CD4-positive, alpha-beta T cell treated with Interferon alpha-2 for 1 hour (primary cell): ENCODE measurements at regions not wholly inside any gene's neighbourhood (a gene's known extent, or its start where the extent isn't known, plus 50 kb on each side); places are given as distances from the start of the nearest gene placed in this dataset.

Experiments used
- DNase-seq, 2 donors: peaks; one replicate each; pipeline ENCODE4 v3.0.0-alpha.2; 2020 to 2022

DNA sequence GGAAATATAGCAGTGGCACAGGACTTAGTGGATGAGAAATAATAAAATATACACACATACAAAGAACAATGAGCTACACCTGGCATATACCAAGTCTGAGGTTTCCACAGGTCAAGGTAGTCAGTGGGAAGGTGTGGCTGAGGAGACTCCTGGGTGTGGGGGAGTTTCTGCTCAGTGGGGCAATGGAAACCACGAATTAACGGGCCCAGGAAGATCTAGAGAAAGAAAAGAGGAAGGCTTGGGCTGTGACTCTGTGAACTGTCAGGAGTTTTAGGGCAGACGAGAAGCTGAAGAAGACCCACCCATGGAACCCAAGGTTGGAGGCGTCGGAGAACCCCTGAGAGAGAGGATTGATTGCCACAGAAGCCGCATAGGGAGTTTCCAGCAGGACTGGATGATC is 196.5 kb downstream of the HERPUD2 start:
- no peak for DNase-seq

DNA sequence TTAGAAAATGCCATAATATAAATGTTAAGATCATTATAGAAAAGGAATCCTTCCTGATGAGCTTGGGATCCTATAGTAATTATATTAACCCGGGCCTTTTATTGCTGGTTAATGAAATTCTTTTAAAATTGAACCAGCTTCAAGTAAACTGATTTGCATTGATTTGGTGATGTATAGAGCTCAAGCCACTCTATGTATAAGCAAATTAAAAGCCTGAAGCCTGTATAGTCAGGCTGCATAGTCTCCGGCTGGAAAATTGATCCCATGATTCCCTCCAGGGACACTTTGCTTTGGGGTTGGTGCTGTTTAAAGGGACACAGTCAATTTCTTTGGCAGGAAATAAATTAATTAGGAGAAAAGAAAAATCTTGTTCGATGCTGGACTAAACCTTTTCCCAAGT is 199.1 kb downstream of the HERPUD2 start:
- no peak for DNase-seq

DNA sequence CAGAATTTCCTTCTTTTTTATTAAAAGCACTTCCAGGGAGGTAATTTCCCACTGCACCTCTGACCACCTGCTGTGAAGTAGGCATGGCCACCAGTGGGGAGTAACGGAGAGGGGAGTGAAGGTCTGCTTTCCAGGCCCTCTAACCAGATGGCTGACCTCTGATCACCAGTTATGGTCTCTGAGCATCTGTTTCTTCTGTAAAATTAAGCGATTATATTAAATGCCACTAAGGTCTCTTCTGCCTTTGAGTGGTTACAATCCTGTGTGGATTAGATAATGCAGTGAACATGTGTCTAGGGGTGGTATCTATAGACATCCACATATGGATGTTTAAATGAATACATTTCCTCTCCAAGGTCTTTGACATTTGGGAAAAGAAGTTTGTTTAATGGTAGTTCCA is 199.6 kb downstream of the HERPUD2 start:
- DNase-seq, result no peak

DNA sequence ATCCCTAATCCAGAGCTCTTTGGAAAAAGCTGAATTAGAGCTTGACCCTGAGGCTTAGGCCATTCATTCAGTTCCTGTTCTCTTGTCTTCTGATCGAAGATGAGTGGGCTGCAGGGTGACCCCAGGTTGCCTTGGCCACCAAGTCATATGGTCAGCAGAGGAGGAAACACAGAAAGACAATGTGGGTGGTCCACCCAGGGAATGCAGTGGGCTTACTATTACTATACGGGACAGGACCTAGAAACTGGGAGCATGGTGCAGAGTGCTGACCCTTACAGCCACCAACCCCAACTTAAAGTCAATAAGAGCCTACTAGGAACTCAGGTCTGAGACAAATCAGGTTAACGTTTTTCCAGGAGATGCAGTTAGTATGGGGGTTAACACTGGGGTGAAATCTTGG is 200.5 kb downstream of the HERPUD2 start:
- no peak for DNase-seq

DNA sequence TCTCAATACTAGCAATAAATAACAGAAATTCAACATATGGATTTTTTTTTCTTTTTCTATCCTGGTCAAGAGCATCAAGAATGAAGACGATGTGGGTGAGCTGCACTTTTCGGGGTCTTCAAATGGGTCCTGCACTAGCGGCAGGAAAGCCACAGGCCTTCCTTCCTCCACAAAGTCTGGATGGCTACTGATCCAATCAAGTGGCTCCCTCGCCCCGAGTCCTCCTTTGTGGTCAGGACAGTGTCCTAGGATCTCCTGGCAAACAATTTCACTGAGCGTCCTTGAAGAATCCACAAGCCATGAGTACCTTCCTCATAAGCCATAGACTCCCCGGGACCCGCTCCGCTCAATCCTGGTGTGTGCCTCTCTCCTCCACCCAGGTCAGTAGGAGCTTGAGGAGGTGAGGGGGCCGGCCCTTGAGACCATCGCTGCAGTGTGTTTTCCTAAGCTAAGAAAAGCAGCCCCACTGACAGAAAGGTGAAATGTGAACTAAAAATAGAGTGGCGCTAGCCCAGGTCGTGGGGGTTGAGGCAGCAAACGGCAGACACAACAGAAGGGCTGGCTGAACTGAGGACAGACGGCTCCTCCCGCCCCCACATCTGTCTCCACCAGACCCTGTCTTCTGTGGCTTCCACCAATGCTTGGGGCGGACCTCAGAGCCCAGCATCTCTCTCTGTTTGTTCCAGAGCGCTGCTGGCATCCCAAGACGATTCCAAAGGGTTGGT is 202.3 kb downstream of the HERPUD2 start:
- DNase-seq, result no peak

DNA sequence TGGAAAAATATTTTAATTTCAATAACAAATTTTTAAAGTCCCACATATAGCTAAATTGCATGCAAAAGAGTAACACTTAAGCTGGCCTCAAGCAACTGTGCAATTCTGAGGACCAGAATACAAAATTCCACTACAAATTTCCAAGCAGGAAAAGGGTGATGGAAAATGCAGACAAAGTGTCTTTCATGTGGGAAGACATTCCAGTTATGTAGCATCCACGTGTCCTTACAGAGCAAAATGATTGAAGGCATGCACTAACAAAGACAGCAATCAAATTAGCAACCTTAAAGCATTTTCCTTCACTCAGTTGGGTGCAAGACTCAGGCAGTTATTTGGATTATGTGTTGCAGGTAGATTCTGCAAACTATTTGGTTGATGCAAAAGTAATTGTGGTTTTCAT is 203.7 kb downstream of the HERPUD2 start:
- no peak for DNase-seq

DNA sequence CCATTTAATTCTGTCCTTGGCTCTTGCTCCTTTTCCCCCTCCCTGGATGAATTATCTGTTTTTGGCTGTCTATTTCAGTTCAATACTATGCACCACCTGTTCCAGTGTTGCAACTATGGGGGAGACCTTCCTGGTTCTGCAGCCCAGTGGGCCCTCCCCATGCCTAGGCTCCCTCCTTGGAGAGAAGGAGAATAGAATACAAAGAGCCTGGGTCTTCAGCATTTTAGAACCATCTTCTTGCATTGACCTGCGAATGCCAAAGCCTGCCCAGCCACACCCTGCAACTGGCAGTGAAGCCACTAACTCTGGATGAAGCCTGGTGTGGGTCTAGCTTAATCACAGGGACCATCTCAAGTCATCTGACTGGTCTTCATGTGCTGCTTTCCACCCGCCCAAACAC is 207.1 kb downstream of the HERPUD2 start:
- DNase-seq, result no peak

DNA sequence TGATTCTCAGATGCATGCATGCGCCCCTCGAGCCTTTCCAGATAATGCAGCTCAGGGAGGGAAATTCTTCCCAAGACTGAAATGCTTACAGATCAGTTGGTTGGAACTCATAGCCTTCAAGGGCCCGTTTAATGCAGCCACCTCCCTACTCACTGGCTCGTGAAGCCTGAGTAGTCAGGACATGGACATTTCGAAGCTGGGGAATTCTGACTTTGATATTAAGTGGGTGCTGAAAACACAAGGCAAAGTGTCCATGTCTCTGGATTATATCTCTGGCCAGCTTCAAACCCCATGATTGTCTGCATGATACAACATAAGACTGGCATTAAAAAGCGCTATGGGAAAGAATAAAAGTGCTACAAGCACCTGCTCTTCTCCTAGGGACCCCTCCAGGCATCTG is 207.5 kb downstream of the HERPUD2 start:
- DNase-seq, result no peak

DNA sequence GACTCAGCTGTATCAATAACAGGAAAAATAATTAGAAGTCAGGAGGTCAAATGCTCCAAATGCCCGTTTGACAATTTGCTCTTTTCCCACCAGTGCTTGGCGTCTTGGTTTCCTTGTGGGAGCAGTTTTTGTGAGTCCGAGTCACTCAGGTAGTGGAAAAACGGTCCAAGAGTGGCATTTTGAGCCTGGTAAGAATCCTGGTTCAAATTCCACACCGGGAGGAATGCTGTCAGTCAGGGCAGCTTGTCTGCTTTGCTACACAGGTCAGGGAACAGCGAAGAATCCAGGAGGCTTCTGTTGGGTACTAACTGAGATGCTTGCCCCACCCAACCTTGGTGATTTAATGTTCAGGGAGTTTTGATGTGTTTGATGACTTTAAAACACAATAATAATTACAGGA is 209.5 kb downstream of the HERPUD2 start:
- DNase-seq, result no peak

DNA sequence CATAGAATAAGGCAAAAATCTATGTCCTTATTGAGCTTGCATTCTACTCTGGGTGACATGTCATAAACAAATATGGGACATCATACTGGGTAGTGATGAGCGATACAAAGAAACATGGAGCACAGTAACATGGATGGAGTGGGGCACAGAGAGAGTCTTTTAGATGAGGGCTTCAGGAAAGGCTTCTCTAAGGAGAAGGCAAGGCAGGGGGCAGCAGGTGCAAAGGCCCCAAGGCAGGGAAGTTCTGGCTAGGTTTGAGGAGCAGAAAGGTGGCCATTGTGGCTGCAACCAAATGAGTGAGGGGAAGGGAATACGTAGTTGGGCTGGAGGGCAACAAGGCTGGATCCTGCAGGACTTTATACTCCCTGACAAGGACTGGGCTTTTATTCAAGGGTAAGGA is 211.4 kb downstream of the HERPUD2 start:
- DNase-seq, result no peak

DNA sequence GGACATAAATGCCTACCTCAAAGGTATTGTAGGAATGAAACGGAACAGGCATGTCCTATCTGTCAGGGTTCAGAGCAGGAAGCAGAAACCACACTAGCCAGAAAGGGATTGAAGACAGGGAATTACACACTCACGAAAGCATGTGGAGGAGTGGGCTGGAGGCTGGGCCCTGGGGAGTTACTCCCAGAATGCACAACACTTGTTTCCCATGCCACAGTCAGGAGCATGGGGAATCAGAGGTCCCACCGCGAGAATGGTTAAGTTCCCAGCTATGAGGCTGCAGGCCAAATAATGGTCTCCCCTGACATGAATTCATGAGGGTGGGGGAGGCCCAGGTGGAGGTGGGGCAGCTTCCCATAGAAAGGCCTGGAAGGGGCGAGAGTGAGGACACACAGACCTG is 212.7 kb downstream of the HERPUD2 start:
- no peak for DNase-seq

DNA sequence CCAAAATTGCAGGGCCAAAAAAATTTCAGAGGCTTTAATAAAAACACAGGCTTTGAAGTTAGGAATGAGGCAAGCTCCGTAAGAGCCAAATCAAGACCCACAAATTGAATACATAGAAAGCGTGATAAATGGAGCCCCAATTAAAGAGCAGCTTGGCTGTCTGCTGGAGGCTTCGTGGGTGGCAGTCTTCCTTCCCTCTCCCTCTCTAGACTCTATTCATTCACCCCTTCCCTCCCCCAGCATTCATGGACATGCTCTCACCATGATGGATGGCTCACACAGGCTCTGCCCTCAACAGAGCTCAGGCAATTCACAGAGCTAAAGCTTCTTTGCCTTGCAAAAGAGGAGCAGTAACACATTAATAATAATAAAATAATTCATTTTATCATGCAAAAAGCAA is 214.1 kb downstream of the HERPUD2 start:
- no peak for DNase-seq

DNA sequence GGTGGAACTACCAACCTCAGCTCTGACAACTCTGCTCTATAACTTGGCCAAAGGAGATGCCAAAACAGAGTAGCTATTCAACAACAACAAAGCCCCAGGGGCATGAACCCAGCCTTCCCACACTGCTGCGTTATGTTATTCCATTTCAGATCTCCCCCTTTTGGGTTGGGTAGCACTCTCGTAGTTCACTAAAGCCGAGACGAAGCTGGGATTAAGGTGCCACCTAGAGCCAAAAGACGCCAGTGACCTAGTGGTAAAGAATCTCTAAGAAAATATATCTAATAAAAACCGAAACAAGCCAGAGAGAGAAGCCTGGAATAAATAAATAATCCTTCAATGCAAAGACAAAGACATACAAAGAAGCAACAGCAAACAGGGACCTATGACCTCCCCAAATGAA is 217.3 kb downstream of the HERPUD2 start:
- no peak for DNase-seq

DNA sequence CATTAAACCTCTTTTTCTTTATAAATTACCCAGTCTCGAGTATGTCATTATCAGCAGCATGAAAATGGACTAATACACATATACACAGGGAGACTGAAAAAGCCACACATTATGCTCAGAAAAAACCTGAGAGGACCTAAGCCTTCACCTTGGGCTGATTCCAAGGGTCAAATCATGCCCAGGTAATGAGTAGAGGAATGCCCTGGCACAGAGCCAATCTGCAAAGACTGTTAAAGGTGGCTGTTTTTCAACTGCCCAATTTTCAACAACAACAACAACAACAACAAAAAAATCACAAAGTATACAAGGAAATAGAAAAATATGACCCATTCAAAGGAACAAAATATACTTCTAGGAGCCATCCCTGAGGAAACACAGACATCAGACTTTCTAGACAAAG is 220.2 kb upstream of the TBX20 start:
- no peak for DNase-seq

DNA sequence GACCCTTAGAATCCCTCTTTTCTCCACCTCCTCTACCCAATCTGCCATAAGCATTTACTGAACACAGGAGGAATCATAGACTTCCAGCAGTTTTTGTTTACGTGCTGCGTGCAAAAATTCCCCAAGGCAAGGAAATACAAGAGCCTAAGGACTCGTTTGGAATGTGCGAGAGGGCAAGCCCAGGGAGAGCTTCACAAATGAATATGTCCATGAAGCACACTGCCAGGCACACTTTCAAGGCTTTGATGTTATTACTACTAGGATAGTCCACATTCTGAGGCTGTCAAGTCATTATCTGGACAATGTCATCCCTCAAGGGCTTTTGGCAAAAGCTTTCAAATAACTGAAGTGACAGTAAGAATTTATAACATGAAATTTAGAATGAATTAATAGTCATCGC is 214.7 kb upstream of the TBX20 start:
- no peak for DNase-seq

DNA sequence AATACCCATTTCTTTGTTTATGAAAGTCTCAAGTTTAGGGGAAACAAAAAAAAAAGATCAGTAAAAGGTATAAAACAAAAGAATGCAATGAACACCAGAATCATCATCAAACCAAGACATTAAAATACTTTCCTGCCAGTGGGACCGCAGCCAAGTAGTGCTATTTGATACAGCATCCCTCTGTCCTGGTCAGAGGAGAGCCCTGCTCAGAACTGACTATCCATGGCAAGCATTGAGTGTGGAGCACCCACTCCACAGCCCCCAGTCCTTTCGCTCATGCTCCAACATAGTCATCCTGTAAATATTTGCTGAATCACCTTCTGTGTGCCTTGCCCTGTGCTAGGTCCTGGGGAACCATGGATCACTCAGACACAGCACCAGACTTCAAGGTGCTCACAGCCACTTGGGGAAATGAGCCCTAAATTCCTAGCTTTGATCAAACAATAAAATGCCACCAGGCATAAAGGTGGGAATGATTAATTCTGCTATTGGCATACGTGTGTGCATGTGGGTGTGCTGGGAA is 213.6 kb upstream of the TBX20 start:
- no peak for DNase-seq

DNA sequence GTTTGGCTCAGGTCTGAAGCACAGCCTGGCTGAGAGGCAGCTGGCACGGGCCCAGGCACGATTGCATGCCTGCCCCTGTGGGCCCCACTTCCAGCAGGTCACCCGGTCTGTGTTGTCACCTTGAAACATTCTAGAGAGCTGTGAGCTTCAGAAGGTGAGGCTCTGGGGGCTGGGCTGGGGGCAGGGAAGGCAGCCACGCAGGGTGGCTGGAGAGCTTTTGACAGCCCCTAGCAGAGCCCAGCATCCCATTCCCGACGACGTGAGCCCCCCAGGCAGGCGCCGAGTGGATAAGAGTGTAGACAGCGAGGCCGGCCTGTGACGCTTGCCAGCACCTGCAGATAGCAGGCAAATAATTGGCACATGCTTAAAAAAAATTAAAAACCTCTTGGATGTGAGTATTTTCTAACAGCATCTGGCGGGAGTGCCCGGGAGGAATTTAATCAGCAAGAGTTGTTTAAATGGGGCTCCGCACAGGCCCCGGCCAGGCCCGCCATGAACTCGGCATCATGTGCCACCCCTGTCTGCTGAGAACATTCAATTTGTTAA is 212.0 kb upstream of the TBX20 start:
- DNase-seq, result no peak

DNA sequence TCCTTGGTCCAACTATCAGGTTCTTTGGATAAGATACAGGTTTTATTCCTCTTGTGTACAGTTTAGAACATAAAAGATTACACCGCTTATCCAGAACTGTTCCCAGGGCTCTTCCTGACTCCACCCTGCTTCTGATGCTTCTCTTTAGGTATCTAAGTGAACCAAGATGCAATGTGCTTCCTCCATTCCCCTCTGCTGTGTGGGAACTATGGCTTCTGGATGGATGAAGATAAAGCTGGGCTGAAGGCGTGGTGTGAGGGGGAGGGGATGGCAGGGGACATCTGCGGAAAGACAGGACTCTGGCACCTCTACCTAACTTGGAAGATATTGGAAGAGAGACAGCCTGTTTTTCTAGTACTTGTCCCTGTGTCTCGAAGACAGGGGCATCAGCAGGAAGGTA is 209.9 kb upstream of the TBX20 start:
- DNase-seq, result no peak

DNA sequence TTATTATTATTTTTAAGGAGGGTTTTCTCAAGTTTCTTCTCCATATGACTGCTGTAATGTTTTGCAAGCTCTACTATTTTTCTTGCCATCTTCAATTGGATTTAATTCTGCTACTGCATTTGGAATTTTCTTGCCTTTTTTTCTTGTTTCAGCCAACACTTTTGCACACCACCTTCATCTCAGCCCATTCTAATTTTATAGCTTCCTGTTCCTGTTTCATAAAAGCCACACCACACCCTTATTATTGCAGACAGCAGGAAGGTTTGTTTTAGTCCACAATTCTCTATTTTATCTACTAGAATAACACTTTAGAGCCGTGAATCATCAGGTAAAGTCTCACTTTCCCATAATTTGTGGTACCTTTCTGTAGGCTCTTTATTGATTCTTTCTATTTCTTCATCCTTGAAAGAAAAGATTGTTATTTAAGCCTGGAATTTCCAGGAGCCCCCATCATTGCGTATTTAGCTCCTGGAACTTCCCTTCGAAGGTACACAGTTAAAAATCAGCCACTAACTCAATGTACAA is 209.3 kb upstream of the TBX20 start:
- no peak for DNase-seq

DNA sequence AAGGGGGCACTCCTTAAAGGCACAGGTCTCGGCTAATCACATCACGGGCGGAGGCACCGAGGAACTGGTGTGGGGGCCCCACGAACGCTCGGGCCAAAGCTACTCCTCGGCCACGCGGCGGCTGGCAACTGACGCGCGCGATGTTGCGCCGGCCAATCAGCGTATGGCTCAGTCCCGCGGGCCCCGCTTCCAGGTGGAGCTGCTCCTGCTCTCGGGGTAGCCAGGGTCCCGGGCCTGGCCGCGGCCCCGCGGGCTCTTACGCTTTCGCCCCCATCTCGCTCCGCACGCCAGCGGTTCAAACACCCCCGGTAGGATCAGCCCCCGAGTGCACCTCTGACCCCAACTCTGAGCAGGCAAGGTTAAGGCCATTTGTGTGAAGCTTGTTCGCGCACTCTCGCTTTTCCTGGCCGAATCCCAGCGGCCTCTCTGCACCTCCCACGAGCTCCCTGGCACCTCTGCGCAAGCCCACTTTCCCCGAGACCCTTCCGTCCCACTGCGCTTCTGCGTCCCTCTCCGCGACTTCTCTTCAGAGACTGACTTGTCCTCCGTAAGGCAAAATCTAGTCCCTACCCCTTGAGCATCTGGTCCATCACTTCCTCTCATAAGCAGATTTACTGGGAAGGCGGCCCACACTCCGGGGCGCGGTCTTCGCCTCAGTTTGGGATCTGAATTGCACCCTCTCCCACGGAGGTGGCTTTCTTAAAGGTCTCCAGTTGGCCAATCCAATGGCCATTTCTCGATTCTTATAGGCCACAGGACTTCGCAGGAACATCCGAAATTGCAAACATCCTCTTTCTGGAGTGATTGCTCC is 200.9 kb upstream of the TBX20 start:
- no peak for DNase-seq

DNA sequence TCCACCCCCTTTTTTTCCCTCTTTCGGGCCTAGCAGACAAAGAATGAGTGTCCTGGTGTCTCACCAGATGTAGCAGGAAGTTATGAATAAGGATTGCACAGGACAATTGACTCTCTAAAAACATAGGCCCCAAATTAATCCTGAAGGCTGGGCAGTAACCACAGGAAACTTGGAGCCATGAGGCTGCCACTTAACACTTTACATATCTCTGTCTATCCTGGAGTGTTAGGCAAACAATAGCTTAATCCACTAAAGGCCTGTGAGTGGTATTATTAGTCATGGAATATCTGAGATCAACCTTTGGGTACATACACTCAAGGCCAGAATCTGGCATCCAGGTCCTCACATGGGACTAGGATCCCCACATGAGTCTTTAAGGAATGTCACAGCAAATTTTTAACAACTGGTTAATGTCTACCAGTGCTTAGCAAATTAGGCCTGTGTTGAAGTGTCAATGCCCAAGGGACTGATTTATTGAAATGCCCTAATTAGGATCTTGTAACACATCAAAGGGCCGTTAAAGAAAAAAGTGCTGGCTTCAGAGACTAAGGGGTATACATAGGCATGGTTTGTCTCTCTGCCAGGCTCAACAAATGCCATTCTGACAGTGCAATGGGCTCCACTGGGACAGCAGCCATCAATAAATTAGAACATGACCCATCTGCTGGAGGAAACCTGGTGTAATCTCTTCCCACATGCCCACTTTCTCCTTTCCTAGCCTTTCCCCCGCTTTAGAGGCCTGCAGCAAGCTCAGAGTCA is 196.7 kb upstream of the TBX20 start:
- no peak for DNase-seq

DNA sequence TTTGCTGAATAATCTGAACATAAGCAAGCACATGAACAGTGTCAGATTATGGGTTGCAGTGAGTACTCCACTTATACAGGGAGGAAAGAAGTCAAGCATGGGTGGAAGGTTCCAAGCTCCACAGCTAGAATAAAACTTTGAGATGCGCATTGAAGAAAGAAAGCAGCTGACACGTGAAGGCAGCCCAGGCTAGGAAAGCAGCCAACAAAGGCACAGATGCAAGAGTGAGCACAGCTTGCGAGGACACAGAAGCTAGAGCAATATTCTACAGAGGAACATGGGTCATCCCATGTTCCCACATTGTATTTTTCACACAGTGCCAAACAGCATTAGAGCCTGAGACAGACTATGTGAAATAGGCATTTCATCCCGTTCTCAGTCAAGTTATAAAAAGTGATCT is 194.6 kb upstream of the TBX20 start:
- DNase-seq, result no peak

DNA sequence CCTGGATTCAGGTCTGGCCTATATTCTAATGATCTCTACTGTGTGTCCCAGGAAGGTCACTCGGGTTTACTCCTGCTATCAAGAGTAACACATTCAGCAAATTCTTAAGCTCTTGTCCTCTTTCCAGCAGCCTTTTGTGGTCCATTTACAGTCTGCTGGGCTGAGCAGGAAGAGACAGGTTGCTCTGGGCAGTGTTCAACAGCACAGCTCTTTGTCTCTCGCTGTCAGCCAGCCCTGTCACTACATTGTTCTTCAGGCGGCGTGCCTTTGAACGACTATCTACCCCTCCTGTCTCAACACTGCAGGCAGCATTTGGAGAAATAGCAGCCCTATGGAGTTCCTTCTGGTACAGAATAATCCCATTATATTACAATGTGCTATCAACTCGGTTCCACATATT is 192.2 kb upstream of the TBX20 start:
- DNase-seq, result no peak
